ENCODE measurements at regions not wholly inside any gene's neighbourhood (a gene's known extent, or its start where the extent isn't known, plus 50 kb on each side); places are given as distances from the start of the nearest gene placed in this dataset.

DNA sequence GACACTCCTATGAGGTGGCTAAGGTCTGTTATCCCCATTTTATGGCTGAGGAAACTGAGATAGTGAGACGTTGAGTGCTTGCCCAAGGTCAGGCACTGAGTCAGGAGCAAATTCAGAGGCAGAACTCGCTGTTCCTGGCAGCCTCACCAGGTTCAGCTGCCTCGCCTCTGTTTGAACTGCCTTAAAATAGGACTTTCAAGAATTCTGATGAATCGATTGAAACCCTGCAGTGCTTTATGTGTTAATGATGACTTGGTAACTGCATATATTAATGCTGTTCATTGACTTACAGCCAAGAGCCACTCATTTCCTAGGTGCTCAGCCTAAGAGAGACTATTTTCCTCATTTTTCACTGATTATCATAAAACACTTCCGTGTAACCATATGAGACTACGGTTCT lies 79.5 kb upstream of the BHLHE40 start:
- TF ChIP-seq, protein P1, sequence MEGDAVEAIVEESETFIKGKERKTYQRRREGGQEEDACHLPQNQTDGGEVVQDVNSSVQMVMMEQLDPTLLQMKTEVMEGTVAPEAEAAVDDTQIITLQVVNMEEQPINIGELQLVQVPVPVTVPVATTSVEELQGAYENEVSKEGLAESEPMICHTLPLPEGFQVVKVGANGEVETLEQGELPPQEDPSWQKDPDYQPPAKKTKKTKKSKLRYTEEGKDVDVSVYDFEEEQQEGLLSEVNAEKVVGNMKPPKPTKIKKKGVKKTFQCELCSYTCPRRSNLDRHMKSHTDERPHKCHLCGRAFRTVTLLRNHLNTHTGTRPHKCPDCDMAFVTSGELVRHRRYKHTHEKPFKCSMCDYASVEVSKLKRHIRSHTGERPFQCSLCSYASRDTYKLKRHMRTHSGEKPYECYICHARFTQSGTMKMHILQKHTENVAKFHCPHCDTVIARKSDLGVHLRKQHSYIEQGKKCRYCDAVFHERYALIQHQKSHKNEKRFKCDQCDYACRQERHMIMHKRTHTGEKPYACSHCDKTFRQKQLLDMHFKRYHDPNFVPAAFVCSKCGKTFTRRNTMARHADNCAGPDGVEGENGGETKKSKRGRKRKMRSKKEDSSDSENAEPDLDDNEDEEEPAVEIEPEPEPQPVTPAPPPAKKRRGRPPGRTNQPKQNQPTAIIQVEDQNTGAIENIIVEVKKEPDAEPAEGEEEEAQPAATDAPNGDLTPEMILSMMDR (IDR thresholded peaks at IDR 0.05) = no peak
- TF ChIP-seq POLR2A (IDR thresholded peaks at IDR 0.05) = no peak
